PC-9 (cell line): ENCODE measurements at regions not wholly inside any gene's neighbourhood (a gene's known extent, or its start where the extent isn't known, plus 50 kb on each side); places are given as distances from the start of the nearest gene placed in this dataset.

Source experiments
- BruUV-seq: library from RNA; stranded (reverse); fragments of 400-500 nt; replicated peaks from 2 replicates; lab custom pipeline; 2021; lab: Mats Ljungman, UMichigan
- CTCF ChIA-PET: fragments of 300-600 bp; sonication (Branson Sonifier 250); formaldehyde crosslinking; loops from one replicate; lab custom pipeline; 2022; ENCODE audit warnings: antibody characterized with exemption; lab: Charles Lee
- POLR2A ChIA-PET: fragments of 300-600 bp; sonication (Branson Sonifier 250); formaldehyde crosslinking; loops from one replicate; lab custom pipeline; 2022; ENCODE audit warnings: antibody characterized with exemption; ENCODE audit not compliant: unreplicated experiment; lab: Charles Lee
- DNase-seq, 2 experiments: peaks; one replicate each; pipeline versions ENCODE4 v3.0.0 to v3.0.0-alpha.2; 2015 to 2022; ENCODE audit warnings: mixed read lengths in 1 of 2
- H2AFZ ChIP-seq: fragments of 200-600 bp; sonication (generic); 2 replicates; pipeline ENCODE4 v1.8.1; 2017; ENCODE audit warnings: antibody characterized with exemption
- H3F3A ChIP-seq: fragments of 200-600 bp; sonication (generic); 2 replicates; pipeline ENCODE4 v1.8.1; 2017; ENCODE audit warnings: antibody characterized with exemption, mild to moderate bottlenecking, low read depth; ENCODE audit not compliant: insufficient read depth
- H3K27ac ChIP-seq: fragments of 200-600 bp; sonication (generic); 2 replicates; pipeline ENCODE4 v1.6.1; 2016; ENCODE audit warnings: mixed run types
- H3K27me3 ChIP-seq: fragments of 200-600 bp; sonication (generic); 2 replicates; pipeline ENCODE4 v1.6.1; 2016; ENCODE audit warnings: low read depth, mixed run types; ENCODE audit not compliant: insufficient read depth
- H3K36me3 ChIP-seq: fragments of 200-600 bp; sonication (generic); 2 replicates; pipeline ENCODE4 v1.6.1; 2016; ENCODE audit warnings: low read depth, mixed run types
- H3K4me1 ChIP-seq: fragments of 200-600 bp; sonication (generic); replicated peaks from 2 replicates; pipeline ENCODE4 v1.6.1; 2016; ENCODE audit warnings: mixed run types; ENCODE audit not compliant: insufficient read depth
- H3K4me2 ChIP-seq: fragments of 200-600 bp; sonication (generic); 2 replicates; pipeline ENCODE4 v1.6.1; 2017; ENCODE audit warnings: mixed run types
- H3K4me3 ChIP-seq: fragments of 200-600 bp; sonication (generic); 2 replicates; pipeline ENCODE4 v1.6.1; 2016; ENCODE audit warnings: mixed run types
- H3K79me2 ChIP-seq: fragments of 200-600 bp; sonication (generic); 2 replicates; pipeline ENCODE4 v1.6.1; 2017; ENCODE audit warnings: low read depth, mixed run types
- H3K9me2 ChIP-seq: fragments of 200-600 bp; sonication (generic); 2 replicates; pipeline ENCODE4 v1.8.1; 2017; ENCODE audit warnings: mild to moderate bottlenecking; ENCODE audit not compliant: insufficient read depth
- H3K9me3 ChIP-seq: fragments of 200-600 bp; sonication (generic); 2 replicates; pipeline ENCODE4 v1.8.1; 2016; ENCODE audit warnings: low read depth; ENCODE audit not compliant: insufficient read depth
- H4K20me1 ChIP-seq: fragments of 200-600 bp; sonication (generic); 2 replicates; pipeline ENCODE4 v1.8.1; 2017; ENCODE audit not compliant: insufficient read depth
- EZH2 ChIP-seq: fragments of 200-600 bp; sonication (generic); IDR thresholded peaks from 2 replicates; pipeline ENCODE4 v1.8.0; 2017; ENCODE audit warnings: antibody characterized with exemption, low read depth
- intact Hi-C: fragments of 100-400 bp; cut with micrococcal nuclease; formaldehyde crosslinking; loops from one replicate; pipeline ENCODE4 v1.10.0; 2022; ENCODE audit not compliant: unreplicated experiment
- TF ChIP-seq, protein P1 (sequence below): fragments of 200-600 bp; sonication (generic); conservative IDR thresholded peaks from 2 replicates; pipeline ENCODE4 v1.6.1; 2017; ENCODE audit warnings: mixed run types, antibody characterized with exemption, mild to moderate bottlenecking, moderate library complexity

DNA sequence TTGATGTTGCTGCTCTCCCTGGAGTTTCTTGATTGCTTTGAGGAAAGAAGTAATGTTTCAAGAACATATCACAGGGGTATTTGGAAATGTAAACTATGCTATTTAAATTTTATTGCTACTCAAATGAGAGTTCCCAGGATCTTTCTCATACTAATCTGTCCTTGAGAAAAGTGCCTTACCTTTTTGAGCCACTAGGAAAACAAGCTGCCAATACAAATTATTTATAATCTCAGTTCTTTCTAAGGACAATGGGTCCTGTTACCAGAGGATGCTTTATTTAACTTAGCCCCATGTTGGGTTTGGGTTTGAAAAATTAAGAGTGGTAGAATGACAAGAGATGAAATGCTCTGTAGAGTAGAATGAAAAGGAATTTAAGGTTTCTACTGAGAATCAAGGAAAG is 258.2 kb upstream of the PRKD1 start:
- TF ChIP-seq EZH2: no peak
- TF ChIP-seq, protein P1, sequence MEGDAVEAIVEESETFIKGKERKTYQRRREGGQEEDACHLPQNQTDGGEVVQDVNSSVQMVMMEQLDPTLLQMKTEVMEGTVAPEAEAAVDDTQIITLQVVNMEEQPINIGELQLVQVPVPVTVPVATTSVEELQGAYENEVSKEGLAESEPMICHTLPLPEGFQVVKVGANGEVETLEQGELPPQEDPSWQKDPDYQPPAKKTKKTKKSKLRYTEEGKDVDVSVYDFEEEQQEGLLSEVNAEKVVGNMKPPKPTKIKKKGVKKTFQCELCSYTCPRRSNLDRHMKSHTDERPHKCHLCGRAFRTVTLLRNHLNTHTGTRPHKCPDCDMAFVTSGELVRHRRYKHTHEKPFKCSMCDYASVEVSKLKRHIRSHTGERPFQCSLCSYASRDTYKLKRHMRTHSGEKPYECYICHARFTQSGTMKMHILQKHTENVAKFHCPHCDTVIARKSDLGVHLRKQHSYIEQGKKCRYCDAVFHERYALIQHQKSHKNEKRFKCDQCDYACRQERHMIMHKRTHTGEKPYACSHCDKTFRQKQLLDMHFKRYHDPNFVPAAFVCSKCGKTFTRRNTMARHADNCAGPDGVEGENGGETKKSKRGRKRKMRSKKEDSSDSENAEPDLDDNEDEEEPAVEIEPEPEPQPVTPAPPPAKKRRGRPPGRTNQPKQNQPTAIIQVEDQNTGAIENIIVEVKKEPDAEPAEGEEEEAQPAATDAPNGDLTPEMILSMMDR: no peak
- Histone ChIP-seq H3K4me2 (no peak overlapping the region), H3K9me2 (no peaks in the 10 kb centered on the region), H3K36me3 (no peaks in the 10 kb centered on the region), H3K9me3 (no peaks in the 10 kb centered on the region), H3K27ac (no peak overlapping the region), H3K4me3 (no peak overlapping the region), H3K27me3 (no peaks in the 10 kb centered on the region), H2AFZ (no peak overlapping the region), H3K4me1 (no peaks in the 10 kb centered on the region), H4K20me1 (no peaks in the 10 kb centered on the region), H3F3A (no peaks in the 10 kb centered on the region), H3K79me2 (no peaks in the 10 kb centered on the region)
- ChIA-PET POLR2A (no interaction called here), CTCF (no interaction called here)
- no TSS peak for BruUV-seq
- DNase-seq: no peak
- intact Hi-C loops: no loop called here

DNA sequence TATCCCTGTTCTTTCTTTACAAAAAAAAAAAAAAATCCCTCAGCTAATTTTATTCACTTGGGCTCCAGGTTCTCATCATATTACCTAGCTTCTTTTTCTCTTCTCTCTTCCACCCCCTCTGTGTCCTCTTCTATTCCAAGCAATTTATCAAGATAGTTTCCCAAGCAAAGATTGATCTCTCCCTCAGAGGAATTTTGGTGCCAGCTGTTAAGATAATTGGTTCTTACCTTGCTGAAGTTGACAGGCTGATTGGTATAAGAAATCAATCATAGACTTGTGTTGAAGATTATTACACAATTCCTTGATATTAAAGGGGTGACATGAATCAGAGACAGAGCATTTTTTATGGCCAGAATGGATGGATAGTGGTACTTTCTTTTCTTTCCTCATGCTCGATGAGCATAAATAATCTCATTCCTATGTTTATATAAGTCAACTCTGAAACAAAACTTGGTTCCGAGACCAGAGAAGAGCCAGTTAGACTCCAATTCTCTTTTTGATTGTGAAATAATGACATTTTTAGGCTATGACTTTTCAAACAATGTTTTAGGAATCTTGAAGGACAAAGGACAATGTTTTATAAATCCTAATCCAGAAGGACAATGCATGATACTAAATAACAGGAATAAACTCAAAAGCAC is 264.1 kb upstream of the PRKD1 start:
- Histone ChIP-seq H4K20me1 (no peaks in the 10 kb centered on the region), H3K36me3 (no peaks in the 10 kb centered on the region), H3K4me1 (no peaks in the 10 kb centered on the region), H3K27me3 (no peaks in the 10 kb centered on the region), H3K9me3 (no peaks in the 10 kb centered on the region), H3F3A (no peaks in the 10 kb centered on the region), H3K27ac (no peak overlapping the region), H3K4me3 (no peak overlapping the region), H3K79me2 (no peaks in the 10 kb centered on the region), H3K4me2 (no peak overlapping the region), H2AFZ (no peak overlapping the region), H3K9me2 (no peaks in the 10 kb centered on the region)
- TF ChIP-seq, protein P1: no peak
- no peak for TF ChIP-seq EZH2
- ChIA-PET POLR2A (no interaction called here), CTCF (no interaction called here)
- intact Hi-C loops: no loop called here
- DNase-seq: no peak
- no TSS peak for BruUV-seq

DNA sequence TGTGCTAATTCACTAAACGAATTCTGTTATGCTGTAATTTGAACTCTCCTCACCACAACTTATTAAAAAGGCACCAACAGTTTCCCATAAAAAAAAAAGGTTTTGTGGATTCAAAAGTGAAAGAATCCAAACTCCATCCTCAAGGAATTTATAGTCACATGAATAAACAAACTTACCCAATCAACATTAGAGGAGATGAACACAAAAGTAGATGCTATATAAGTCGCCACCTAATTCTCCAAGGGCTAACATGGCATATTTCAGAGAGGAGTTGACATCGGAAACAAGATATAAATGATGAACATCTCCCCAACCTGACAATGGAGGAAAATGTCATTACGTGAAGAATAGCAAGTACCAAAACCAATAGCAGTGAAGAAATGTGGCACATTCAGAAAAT is 265.5 kb upstream of the PRKD1 start:
- DNase-seq: no peak
- no TSS peak for BruUV-seq
- Histone ChIP-seq H3K27ac (no peak overlapping the region), H3K4me3 (no peak overlapping the region), H3K4me1 (no peaks in the 10 kb centered on the region), H3F3A (no peaks in the 10 kb centered on the region), H4K20me1 (no peaks in the 10 kb centered on the region), H3K9me3 (no peaks in the 10 kb centered on the region), H3K9me2 (no peaks in the 10 kb centered on the region), H2AFZ (no peak overlapping the region), H3K27me3 (no peaks in the 10 kb centered on the region), H3K79me2 (no peaks in the 10 kb centered on the region), H3K4me2 (no peak overlapping the region), H3K36me3 (no peaks in the 10 kb centered on the region)
- ChIA-PET CTCF (no interaction called here), POLR2A (no interaction called here)
- TF ChIP-seq EZH2: no peak
- TF ChIP-seq, protein P1: no peak
- intact Hi-C loops: no loop called here
